ENCODE measurements at regions not wholly inside any gene's neighbourhood (a gene's known extent, or its start where the extent isn't known, plus 50 kb on each side); places are given as distances from the start of the nearest gene placed in this dataset.

- TF ChIP-seq CTCF (IDR thresholded peaks at IDR 0.05) (no peak), POLR2A (IDR thresholded peaks at IDR 0.05) (no peak)
Measured at GRCh38 chr18:67007999-67008398, 404.1 kb upstream of the CDH19 start.

Measured in lower leg skin (tissue), 3 donors.